Tibial artery (tissue), 4 donors: ENCODE measurements at regions not wholly inside any gene's neighbourhood (a gene's known extent, or its start where the extent isn't known, plus 50 kb on each side); places are given as distances from the start of the nearest gene placed in this dataset.

ENCODE experiments used
- DNase-seq, 2 donors: peaks; one replicate each; pipeline ENCODE4 v3.0.0-alpha.2; 2019
- H3K27ac ChIP-seq, 2 donors: fragments of 200-600 bp; sonication (generic) in 1 of 2; 1 replicate in 1 of 2; 2 replicates in 1 of 2; pipeline ENCODE4 v1.5.1; 2018 to 2019; ENCODE audit warnings: mild to moderate bottlenecking in 1 of 2
- H3K27me3 ChIP-seq, 2 donors: fragments of 200-600 bp; sonication (generic) in 1 of 2; one replicate each; pipeline versions ENCODE4 v1.5.1 to v1.6.0; 2016 to 2019
- H3K36me3 ChIP-seq, 3 donors: fragments of 200-600 bp; sonication (generic) in 2 of 3; one replicate each; pipeline ENCODE4 v1.5.1; 2016 to 2019; ENCODE audit warnings: mild to moderate bottlenecking in 2 of 3
- H3K4me1 ChIP-seq, 4 donors: fragments of 200-600 bp; sonication (generic) in 2 of 4; 1 replicate in 3 of 4; 2 replicates in 1 of 4; pipeline ENCODE4 v1.5.1; 2016 to 2019
- H3K4me3 ChIP-seq, 2 donors: fragments of 200-600 bp; sonication (generic) in 1 of 2; 1 replicate in 1 of 2; 2 replicates in 1 of 2; pipeline ENCODE4 v1.5.1; 2018 to 2019; ENCODE audit warnings: mild to moderate bottlenecking in 2 of 2
- H3K9me3 ChIP-seq, 3 donors: fragments of 200-600 bp; sonication (generic) in 1 of 3; one replicate each; pipeline ENCODE4 v1.5.1; 2016 to 2019
- intact Hi-C: fragments of 100-400 bp; cut with DNase I; formaldehyde crosslinking; loops from one replicate; pipeline ENCODE4 v1.15.0; 2023; ENCODE audit warnings: low total_unique reads
- TF ChIP-seq, protein P1 (sequence below), 2 experiments: fragments of 200-600 bp in 1 of 2; fragments of 450-650 bp in 1 of 2; IDR thresholded peaks; one replicate each; pipeline ENCODE4 v1.5.1; 2017 to 2019; ENCODE audit warnings: antibody characterized with exemption in 2 of 2, mild to moderate bottlenecking in 1 of 2, moderate library complexity in 1 of 2

DNA sequence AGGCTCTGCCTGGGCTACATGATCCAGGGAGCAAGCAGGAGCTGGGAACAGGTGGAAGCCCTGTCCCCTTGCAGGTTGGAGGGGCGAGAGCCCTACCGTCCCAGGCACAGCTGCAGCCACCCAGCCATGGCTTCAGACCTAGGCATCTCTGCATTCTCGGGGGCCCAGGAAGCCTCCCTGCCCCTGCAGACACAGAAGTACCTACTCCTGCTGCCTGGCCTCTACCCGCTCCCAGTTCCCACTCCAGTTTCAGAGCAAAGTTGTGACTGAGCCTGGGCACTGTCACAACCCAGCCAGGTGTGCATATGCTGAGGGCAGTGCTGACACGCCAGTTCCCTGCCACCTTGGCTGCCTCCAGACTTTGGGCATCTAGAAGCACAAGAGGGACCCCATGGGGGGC lies 645.9 kb downstream of the HTR1B start:
- intact Hi-C loops, result no loop called here
- TF ChIP-seq, protein P1, sequence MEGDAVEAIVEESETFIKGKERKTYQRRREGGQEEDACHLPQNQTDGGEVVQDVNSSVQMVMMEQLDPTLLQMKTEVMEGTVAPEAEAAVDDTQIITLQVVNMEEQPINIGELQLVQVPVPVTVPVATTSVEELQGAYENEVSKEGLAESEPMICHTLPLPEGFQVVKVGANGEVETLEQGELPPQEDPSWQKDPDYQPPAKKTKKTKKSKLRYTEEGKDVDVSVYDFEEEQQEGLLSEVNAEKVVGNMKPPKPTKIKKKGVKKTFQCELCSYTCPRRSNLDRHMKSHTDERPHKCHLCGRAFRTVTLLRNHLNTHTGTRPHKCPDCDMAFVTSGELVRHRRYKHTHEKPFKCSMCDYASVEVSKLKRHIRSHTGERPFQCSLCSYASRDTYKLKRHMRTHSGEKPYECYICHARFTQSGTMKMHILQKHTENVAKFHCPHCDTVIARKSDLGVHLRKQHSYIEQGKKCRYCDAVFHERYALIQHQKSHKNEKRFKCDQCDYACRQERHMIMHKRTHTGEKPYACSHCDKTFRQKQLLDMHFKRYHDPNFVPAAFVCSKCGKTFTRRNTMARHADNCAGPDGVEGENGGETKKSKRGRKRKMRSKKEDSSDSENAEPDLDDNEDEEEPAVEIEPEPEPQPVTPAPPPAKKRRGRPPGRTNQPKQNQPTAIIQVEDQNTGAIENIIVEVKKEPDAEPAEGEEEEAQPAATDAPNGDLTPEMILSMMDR (IDR thresholded peaks at IDR 0.05), result no peak

DNA sequence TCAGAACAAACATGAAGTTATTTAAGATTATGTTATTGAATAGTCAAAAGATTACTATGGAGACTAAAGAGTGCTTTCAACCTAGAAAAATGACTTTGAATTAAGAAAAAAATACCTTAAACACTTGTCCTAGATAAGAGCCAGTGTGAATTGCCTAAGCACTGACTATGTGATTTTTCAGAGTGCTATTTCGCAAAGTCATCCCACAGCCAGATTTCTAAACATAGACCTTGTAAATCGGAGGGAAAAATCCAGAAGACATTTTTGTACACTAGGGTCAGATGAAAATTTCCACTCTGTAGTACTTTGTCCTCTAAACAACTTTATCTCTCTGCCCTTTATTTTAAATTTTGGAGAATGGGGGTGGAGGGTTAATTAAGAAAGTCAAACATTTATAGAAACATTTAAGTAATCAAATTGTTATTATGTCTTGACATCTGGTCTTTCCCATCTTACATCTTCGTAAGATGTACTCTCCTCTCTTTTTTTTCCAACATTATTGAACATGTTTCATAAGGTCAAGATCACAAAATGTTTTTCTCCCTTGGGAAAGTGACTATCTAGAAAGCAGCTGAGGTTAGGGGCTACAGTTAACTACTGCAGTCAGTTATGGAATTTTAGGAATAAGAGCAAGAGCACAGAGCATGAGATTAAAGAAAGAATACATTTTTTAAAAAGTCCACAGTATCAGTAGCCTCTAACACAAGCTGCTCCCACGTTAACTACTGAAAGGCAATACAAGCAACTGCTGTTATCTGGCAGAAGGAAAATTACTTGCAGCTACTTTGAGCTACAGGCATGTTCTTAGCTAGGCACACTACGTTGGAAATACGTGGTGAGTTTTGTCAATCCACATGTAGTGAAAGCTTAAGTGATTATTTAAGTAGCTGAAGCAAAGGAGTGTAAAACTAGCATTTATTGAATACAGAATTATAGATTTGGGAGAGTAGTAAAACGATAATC lies 648.5 kb downstream of the HTR1B start:
- intact Hi-C loops, result no loop called here
- Histone ChIP-seq H3K27me3 (no peaks in the 10 kb centered on the region), H3K4me1 (peaks cover 0 to 28% (median 4%) of the 10 kb centered on the region in 4 donors), H3K36me3 (no peaks in the 10 kb centered on the region), H3K9me3 (no peaks in the 10 kb centered on the region), H3K4me3 (no peak overlapping the region), H3K27ac (peak overlapping the region; percentile 59 to 63)
- TF ChIP-seq, protein P1 (IDR thresholded peaks at IDR 0.05), result no peak
- no peak for DNase-seq

More for the DNA sequence above, 645.9 kb downstream of the HTR1B start:
- H3K4me1 ChIP-seq, result peaks cover 0 to 28% (median 4%) of the 10 kb centered on the region in 4 donors
- no peak overlapping the region for H3K4me3 ChIP-seq
- no peaks in the 10 kb centered on the region for H3K27me3 ChIP-seq
- H3K9me3 ChIP-seq, result peaks cover 0 to 5% (median 4%) of the 10 kb centered on the region in 3 donors
- DNase-seq, result no peak
- H3K36me3 ChIP-seq, result no peaks in the 10 kb centered on the region
- H3K27ac ChIP-seq, result no peak overlapping the region

DNA sequence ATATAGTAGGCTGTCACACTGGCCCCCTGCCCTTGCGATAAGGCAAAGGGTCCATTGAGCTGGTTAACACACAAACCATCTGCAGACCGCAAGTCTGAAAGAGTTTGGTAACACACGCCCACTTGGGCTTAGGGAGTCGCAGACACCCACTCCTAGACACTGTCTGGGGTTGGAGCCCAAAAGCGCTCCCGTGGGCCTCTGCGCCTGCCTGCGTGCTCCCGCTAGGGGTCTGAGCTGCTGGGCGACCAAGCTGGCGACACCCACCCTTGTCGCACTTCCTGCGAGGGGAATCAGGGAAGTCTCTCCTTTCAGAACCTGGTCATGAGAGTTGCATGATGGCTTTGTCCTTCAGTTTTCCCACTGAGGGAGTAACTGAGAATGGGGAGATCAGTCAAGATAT lies 653.0 kb downstream of the HTR1B start:
- no peaks in the 10 kb centered on the region for H3K27me3 ChIP-seq
- no peak for DNase-seq
- peaks cover 0 to 20% (median 2%) of the 10 kb centered on the region in 4 donors for H3K4me1 ChIP-seq
- H3K36me3 ChIP-seq, result no peaks in the 10 kb centered on the region
- TF ChIP-seq, protein P1 (IDR thresholded peaks at IDR 0.05), result no peak
- H3K9me3 ChIP-seq, result no peaks in the 10 kb centered on the region
- H3K27ac ChIP-seq, result no peak overlapping the region
- intact Hi-C loops, result no loop called here
- H3K4me3 ChIP-seq, result no peak overlapping the region

DNA sequence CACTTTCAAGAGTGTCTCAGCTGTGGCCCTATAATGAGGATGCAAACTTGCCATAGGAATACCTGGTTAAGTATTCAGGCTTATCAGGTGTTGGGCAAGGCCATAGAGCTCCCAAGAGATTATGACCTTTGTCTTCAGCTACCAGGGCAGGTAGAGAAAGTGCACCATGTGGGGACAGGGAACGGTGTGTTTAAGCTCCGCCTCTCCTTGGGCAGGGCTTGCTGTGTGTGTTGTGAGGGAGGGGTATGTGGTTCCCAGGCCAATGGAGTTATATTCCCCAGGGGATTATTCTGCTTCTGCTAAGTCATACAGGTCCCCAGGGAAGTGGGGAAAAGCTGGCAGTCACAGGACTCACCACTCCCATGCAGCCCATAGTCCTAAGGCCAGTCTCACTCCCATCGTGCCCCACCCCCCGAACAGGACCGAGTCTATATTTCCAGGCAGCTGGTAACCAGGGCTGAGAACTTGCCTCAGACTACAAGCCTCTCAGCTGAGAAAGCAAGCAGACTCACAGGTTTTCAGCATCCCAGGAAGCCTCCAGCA lies 660.2 kb downstream of the HTR1B start:
- Histone ChIP-seq H3K27me3 (no peaks in the 10 kb centered on the region), H3K4me3 (no peak overlapping the region), H3K27ac (no peak overlapping the region), H3K9me3 (no peaks in the 10 kb centered on the region), H3K36me3 (no peaks in the 10 kb centered on the region), H3K4me1 (no peaks in the 10 kb centered on the region)
- TF ChIP-seq, protein P1 (IDR thresholded peaks at IDR 0.05), result no peak
- intact Hi-C loops, result no loop called here
- no peak for DNase-seq

DNA sequence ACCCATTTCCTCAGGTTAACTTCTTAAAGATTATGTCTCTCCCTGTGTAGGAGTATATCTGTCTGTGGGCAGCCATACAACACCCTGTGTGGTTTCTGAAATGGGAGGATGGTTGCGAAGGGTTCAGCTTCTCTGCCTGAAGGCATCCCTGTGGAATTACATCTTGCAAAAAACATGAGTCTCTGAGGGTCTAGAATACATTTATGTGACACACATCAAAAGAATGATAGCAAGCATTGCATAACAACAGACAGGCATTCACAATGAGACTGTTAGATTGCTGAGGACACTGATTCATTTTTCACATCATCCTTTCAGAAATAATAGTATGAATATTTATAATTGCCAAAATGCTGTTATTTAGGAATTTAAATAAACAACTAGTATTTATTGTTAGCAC lies 670.9 kb downstream of the HTR1B start:
- Histone ChIP-seq H3K36me3 (no peaks in the 10 kb centered on the region), H3K4me1 (no peaks in the 10 kb centered on the region), H3K27me3 (no peaks in the 10 kb centered on the region), H3K27ac (no peak overlapping the region), H3K4me3 (no peak overlapping the region), H3K9me3 (no peaks in the 10 kb centered on the region)
- no peak for DNase-seq
- intact Hi-C loops, result no loop called here
- TF ChIP-seq, protein P1 (IDR thresholded peaks at IDR 0.05), result no peak
